ENCODE measurements at regions not wholly inside any gene's neighbourhood (a gene's known extent, or its start where the extent isn't known, plus 50 kb on each side); places are given as distances from the start of the nearest gene placed in this dataset.

- DNase-seq: no peak
- H2AFZ ChIP-seq (ENCODE audit: insufficient read depth, low read length, poor library complexity): no peak overlapping the region
- no peak overlapping the region for H4K8ac ChIP-seq (ENCODE audit: low read depth, low read length)
- H3K4me3 ChIP-seq (ENCODE audit: low read depth, low read length): no peak overlapping the region
- no peak overlapping the region for H3K9ac ChIP-seq (ENCODE audit: low read length)
- H3K4ac ChIP-seq (ENCODE audit: low read depth, low read length): no peak overlapping the region
- H2AK5ac ChIP-seq (ENCODE audit: low read length): no peak overlapping the region
- no peak overlapping the region for H3K23ac ChIP-seq (ENCODE audit: low read length)
- no peak overlapping the region for H3K4me2 ChIP-seq (ENCODE audit: low read length)
- no peaks in the 10 kb centered on the region for H3K9me3 ChIP-seq (ENCODE audit: insufficient read depth, low read depth, low read length)
- H3K4me1 ChIP-seq (ENCODE audit: control insufficient read depth in 1 of 2, insufficient read depth in 2 of 2, low read length in 2 of 2): no peaks in the 10 kb centered on the region
- no peak overlapping the region for H4K91ac ChIP-seq (ENCODE audit: low read depth, low read length)
- no peaks in the 10 kb centered on the region for H3K36me3 ChIP-seq (ENCODE audit: control insufficient read depth in 1 of 2, insufficient read depth in 2 of 2, low read length in 2 of 2)
- H3K79me1 ChIP-seq (ENCODE audit: low read length): no peaks in the 10 kb centered on the region
- no peak overlapping the region for H2BK12ac ChIP-seq (ENCODE audit: low read length)
- H3K18ac ChIP-seq (ENCODE audit: low read length): no peak overlapping the region
- H4K12ac ChIP-seq (ENCODE audit: low read depth, low read length): no peak overlapping the region
- no peak overlapping the region for H2BK5ac ChIP-seq (ENCODE audit: low read depth, low read length, poor library complexity)
- WGBS (ENCODE audit: extremely low coverage, insufficient coverage, insufficient read length): no CpG with 5 or more reads among the region's 4 CpGs
- no peak overlapping the region for H3K14ac ChIP-seq (ENCODE audit: low read length)
- no peaks in the 10 kb centered on the region for H3K79me2 ChIP-seq (ENCODE audit: control insufficient read depth, insufficient read depth, low read length, poor library complexity)
- no peak overlapping the region for H2BK120ac ChIP-seq (ENCODE audit: insufficient read depth, low read length, poor library complexity)
- no peak overlapping the region for H3K27ac ChIP-seq (ENCODE audit: low read depth, low read length)
- no peaks in the 10 kb centered on the region for H3K27me3 ChIP-seq (ENCODE audit: insufficient read depth, low read length)
Measured at GRCh38 chr4:17250591-17250990, 261.3 kb downstream of the QDPR start.

DNA sequence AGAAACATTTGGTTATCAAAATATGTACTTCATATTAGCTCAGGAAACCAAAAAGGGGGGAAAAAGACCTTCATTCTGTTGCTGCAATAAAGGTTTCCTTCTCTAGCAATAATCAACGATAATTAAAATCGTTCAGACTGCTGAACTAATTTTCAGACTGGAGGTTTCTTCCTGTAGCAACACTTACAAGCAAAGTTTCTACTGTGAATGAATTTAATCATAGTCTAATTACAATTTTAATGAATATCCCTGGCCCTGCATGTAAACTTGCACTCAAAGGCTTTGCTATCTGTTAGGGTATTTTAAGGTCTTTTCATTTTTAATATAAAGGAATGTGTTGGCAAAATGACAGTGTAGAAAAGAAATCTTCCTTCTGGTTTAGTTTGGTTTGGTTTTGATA is 265.2 kb downstream of the QDPR start:
- no peak overlapping the region for H3K4me2 ChIP-seq (ENCODE audit: low read length)
- no peak overlapping the region for H3K27ac ChIP-seq (ENCODE audit: low read depth, low read length)
- H3K9me3 ChIP-seq (ENCODE audit: insufficient read depth, low read depth, low read length): no peaks in the 10 kb centered on the region
- H4K12ac ChIP-seq (ENCODE audit: low read depth, low read length): no peak overlapping the region
- H3K23ac ChIP-seq (ENCODE audit: low read length): no peak overlapping the region
- no peak overlapping the region for H4K91ac ChIP-seq (ENCODE audit: low read depth, low read length)
- H3K18ac ChIP-seq (ENCODE audit: low read length): no peak overlapping the region
- H3K79me1 ChIP-seq (ENCODE audit: low read length): no peaks in the 10 kb centered on the region
- H3K4ac ChIP-seq (ENCODE audit: low read depth, low read length): no peak overlapping the region
- no peak overlapping the region for H2BK12ac ChIP-seq (ENCODE audit: low read length)
- H2BK120ac ChIP-seq (ENCODE audit: insufficient read depth, low read length, poor library complexity): no peak overlapping the region
- no peaks in the 10 kb centered on the region for H3K36me3 ChIP-seq (ENCODE audit: control insufficient read depth in 1 of 2, insufficient read depth in 2 of 2, low read length in 2 of 2)
- H3K27me3 ChIP-seq (ENCODE audit: insufficient read depth, low read length): no peaks in the 10 kb centered on the region
- DNase-seq: no peak
- H4K8ac ChIP-seq (ENCODE audit: low read depth, low read length): no peak overlapping the region
- no peak overlapping the region for H2BK5ac ChIP-seq (ENCODE audit: low read depth, low read length, poor library complexity)
- no peaks in the 10 kb centered on the region for H3K79me2 ChIP-seq (ENCODE audit: control insufficient read depth, insufficient read depth, low read length, poor library complexity)
- H3K14ac ChIP-seq (ENCODE audit: low read length): no peak overlapping the region
- no peak overlapping the region for H2AFZ ChIP-seq (ENCODE audit: insufficient read depth, low read length, poor library complexity)
- H3K9ac ChIP-seq (ENCODE audit: low read length): no peak overlapping the region
- WGBS (ENCODE audit: extremely low coverage, insufficient coverage, insufficient read length): no CpG with 5 or more reads among the region's 2 CpGs
- H3K4me1 ChIP-seq (ENCODE audit: control insufficient read depth in 1 of 2, insufficient read depth in 2 of 2, low read length in 2 of 2): no peaks in the 10 kb centered on the region
- H2AK5ac ChIP-seq (ENCODE audit: low read length): no peak overlapping the region
- no peak overlapping the region for H3K4me3 ChIP-seq (ENCODE audit: low read depth, low read length)

DNA sequence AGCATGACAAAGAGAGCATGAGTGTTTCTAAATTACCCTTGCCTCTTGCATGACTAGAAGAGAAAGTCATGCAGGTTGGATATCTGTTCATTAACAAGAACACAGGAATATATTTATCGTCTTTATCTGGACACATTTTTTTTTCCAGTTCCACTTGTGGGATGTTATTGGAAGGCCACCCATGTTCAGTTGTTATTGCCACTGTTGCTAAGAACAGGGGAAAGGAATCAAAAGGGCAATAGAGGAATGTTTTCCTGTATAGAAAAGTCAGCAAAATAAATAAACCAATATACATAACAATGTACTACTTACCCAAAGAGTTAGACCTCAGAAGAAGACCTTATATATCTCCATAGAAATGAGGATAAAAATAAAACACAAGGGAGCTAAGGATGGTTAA is 270.1 kb downstream of the QDPR start:
- Histone ChIP-seq H3K18ac (ENCODE audit: low read length) (no peak overlapping the region), H4K91ac (ENCODE audit: low read depth, low read length) (no peak overlapping the region), H3K9ac (ENCODE audit: low read length) (no peak overlapping the region), H2BK12ac (ENCODE audit: low read length) (no peak overlapping the region), H3K79me1 (ENCODE audit: low read length) (no peaks in the 10 kb centered on the region), H3K4me2 (ENCODE audit: low read length) (no peak overlapping the region), H3K36me3 (ENCODE audit: control insufficient read depth in 1 of 2, insufficient read depth in 2 of 2, low read length in 2 of 2) (no peaks in the 10 kb centered on the region), H3K79me2 (ENCODE audit: control insufficient read depth, insufficient read depth, low read length, poor library complexity) (no peaks in the 10 kb centered on the region), H4K8ac (ENCODE audit: low read depth, low read length) (no peak overlapping the region), H3K9me3 (ENCODE audit: insufficient read depth, low read depth, low read length) (no peaks in the 10 kb centered on the region), H3K23ac (ENCODE audit: low read length) (no peak overlapping the region), H2BK120ac (ENCODE audit: insufficient read depth, low read length, poor library complexity) (no peak overlapping the region), H4K12ac (ENCODE audit: low read depth, low read length) (no peak overlapping the region), H2AK5ac (ENCODE audit: low read length) (no peak overlapping the region), H3K14ac (ENCODE audit: low read length) (no peak overlapping the region), H3K4me3 (ENCODE audit: low read depth, low read length) (no peak overlapping the region), H3K27ac (ENCODE audit: low read depth, low read length) (no peak overlapping the region), H2BK5ac (ENCODE audit: low read depth, low read length, poor library complexity) (no peak overlapping the region), H2AFZ (ENCODE audit: insufficient read depth, low read length, poor library complexity) (no peak overlapping the region), H3K4ac (ENCODE audit: low read depth, low read length) (no peak overlapping the region), H3K27me3 (ENCODE audit: insufficient read depth, low read length) (no peaks in the 10 kb centered on the region), H3K4me1 (ENCODE audit: control insufficient read depth in 1 of 2, insufficient read depth in 2 of 2, low read length in 2 of 2) (no peaks in the 10 kb centered on the region)
- DNase-seq: no peak
- WGBS (ENCODE audit: extremely low coverage, insufficient coverage, insufficient read length): no CpG with 5 or more reads among the region's 1 CpG

- Histone ChIP-seq H3K4me2 (ENCODE audit: low read length) (no peak overlapping the region), H3K4me3 (ENCODE audit: low read depth, low read length) (no peak overlapping the region), H3K79me1 (ENCODE audit: low read length) (no peaks in the 10 kb centered on the region), H2BK12ac (ENCODE audit: low read length) (no peak overlapping the region), H3K9ac (ENCODE audit: low read length) (no peak overlapping the region), H3K18ac (ENCODE audit: low read length) (no peak overlapping the region), H2AK5ac (ENCODE audit: low read length) (no peak overlapping the region), H2BK120ac (ENCODE audit: insufficient read depth, low read length, poor library complexity) (no peak overlapping the region), H3K4me1 (ENCODE audit: control insufficient read depth in 1 of 2, insufficient read depth in 2 of 2, low read length in 2 of 2) (no peaks in the 10 kb centered on the region), H3K27me3 (ENCODE audit: insufficient read depth, low read length) (no peaks in the 10 kb centered on the region), H4K12ac (ENCODE audit: low read depth, low read length) (no peak overlapping the region), H3K4ac (ENCODE audit: low read depth, low read length) (no peak overlapping the region), H3K9me3 (ENCODE audit: insufficient read depth, low read depth, low read length) (no peaks in the 10 kb centered on the region), H2AFZ (ENCODE audit: insufficient read depth, low read length, poor library complexity) (no peak overlapping the region), H3K14ac (ENCODE audit: low read length) (no peak overlapping the region), H3K23ac (ENCODE audit: low read length) (no peak overlapping the region), H2BK5ac (ENCODE audit: low read depth, low read length, poor library complexity) (no peak overlapping the region), H3K79me2 (ENCODE audit: control insufficient read depth, insufficient read depth, low read length, poor library complexity) (no peaks in the 10 kb centered on the region), H3K27ac (ENCODE audit: low read depth, low read length) (no peak overlapping the region), H4K8ac (ENCODE audit: low read depth, low read length) (no peak overlapping the region), H4K91ac (ENCODE audit: low read depth, low read length) (no peak overlapping the region), H3K36me3 (ENCODE audit: control insufficient read depth in 1 of 2, insufficient read depth in 2 of 2, low read length in 2 of 2) (no peaks in the 10 kb centered on the region)
- no CpG with 5 or more reads among the region's 6 CpGs for WGBS (ENCODE audit: extremely low coverage, insufficient coverage, insufficient read length)
- no peak for DNase-seq
Measured at GRCh38 chr4:17238633-17239032, 273.3 kb downstream of the QDPR start.
